WTC11 (cell line): ENCODE measurements at regions not wholly inside any gene's neighbourhood (a gene's known extent, or its start where the extent isn't known, plus 50 kb on each side); places are given as distances from the start of the nearest gene placed in this dataset.

ENCODE experiments used
- ATF3 ChIP-seq: sonication (generic); formaldehyde crosslinking; conservative IDR thresholded peaks from 2 replicates; pipeline ENCODE4 v1.8.1; 2022; ENCODE audit warnings: mild to moderate bottlenecking, missing genetic modification reagents
- ATF6 ChIP-seq: sonication (generic); formaldehyde crosslinking; IDR thresholded peaks from 2 replicates; pipeline ENCODE4 v1.8.1; 2023; ENCODE audit warnings: mild to moderate bottlenecking, missing genetic modification reagents
- CREB1 ChIP-seq: sonication (generic); formaldehyde crosslinking; IDR thresholded peaks from 2 replicates; pipeline ENCODE4 v1.8.0; 2023; ENCODE audit warnings: mild to moderate bottlenecking, missing genetic modification reagents
- CTCF ChIP-seq: fragments of 200-600 bp; IDR thresholded peaks from 2 replicates; pipeline ENCODE4 v1.8.0; 2022; ENCODE audit warnings: antibody characterized with exemption
- FOXJ3 ChIP-seq: sonication (generic); formaldehyde crosslinking; IDR thresholded peaks from 2 replicates; pipeline ENCODE4 v1.9.0; 2021; ENCODE audit warnings: missing genetic modification reagents, mild to moderate bottlenecking, borderline replicate concordance
- IRF2 ChIP-seq: sonication (generic); formaldehyde crosslinking; IDR thresholded peaks from 2 replicates; pipeline ENCODE4 v1.8.0; 2022; ENCODE audit warnings: low read depth, missing genetic modification reagents, borderline replicate concordance
- MAX ChIP-seq: sonication (generic); formaldehyde crosslinking; IDR thresholded peaks from 2 replicates; pipeline ENCODE4 v1.8.0; 2022; ENCODE audit warnings: mild to moderate bottlenecking, missing genetic modification reagents
- STAT6 ChIP-seq: sonication (generic); formaldehyde crosslinking; conservative IDR thresholded peaks from 2 replicates; pipeline ENCODE4 v1.8.1; 2023; ENCODE audit warnings: mild to moderate bottlenecking, low read depth, missing genetic modification reagents, moderate library complexity
- ZMAT4 ChIP-seq: fragments of 250-450 bp; sonication (Bioruptor Pico); IDR thresholded peaks from 2 replicates; pipeline ENCODE4 v1.9.0; 2021; ENCODE audit warnings: mild to moderate bottlenecking
- ZNF416 ChIP-seq: fragments of 250-450 bp; sonication (Bioruptor Pico); IDR thresholded peaks from 2 replicates; pipeline ENCODE4 v1.9.0; 2021; ENCODE audit warnings: mild to moderate bottlenecking, inconsistent platforms

DNA sequence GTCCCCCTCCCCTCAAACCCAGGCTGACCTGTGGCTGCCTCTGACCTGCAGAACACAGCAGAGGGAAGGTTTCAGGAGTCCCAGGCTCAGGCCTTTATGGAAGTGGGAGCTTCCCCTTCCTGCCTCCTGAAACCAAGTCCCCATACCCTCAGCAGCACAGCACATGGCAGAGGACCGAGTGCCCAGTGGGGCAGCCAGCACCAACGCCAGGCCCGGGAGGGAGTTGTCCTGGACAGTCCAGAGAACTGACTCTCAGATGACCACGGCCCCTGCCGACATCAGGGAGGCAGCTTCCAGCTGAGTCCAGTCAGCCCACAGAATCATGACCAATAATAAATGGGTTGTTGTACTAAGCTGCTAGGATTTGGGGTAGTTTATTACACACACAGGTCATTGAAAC, 79.6 kb upstream of the ERG start:
- TF ChIP-seq CTCF (no peak), ZNF416 (CRISPR knock-in tag) (no peak), CREB1 (no peak), IRF2 (CRISPR knock-in tag) (no peak), ZMAT4 (CRISPR knock-in tag) (no peak), STAT6 (CRISPR knock-in tag) (no peak), MAX (CRISPR knock-in tag) (no peak), ATF6 (CRISPR knock-in tag) (no peak), ATF3 (CRISPR knock-in tag) (no peak), FOXJ3 (CRISPR knock-in tag) (no peak)
